IPS-18a (cell line): ENCODE measurements at regions not wholly inside any gene's neighbourhood (a gene's known extent, or its start where the extent isn't known, plus 50 kb on each side); places are given as distances from the start of the nearest gene placed in this dataset.

Experiments
- H3K27ac ChIP-seq: one replicate; pipeline ENCODE4 v1.5.1; 2013; ENCODE audit warnings: low read length
- H3K27me3 ChIP-seq: one replicate; pipeline ENCODE4 v1.6.1; 2013; ENCODE audit warnings: mild to moderate bottlenecking, low read length; ENCODE audit not compliant: control insufficient read depth, insufficient read depth
- H3K36me3 ChIP-seq: one replicate; pipeline ENCODE4 v1.6.1; 2013; ENCODE audit warnings: low read depth, low read length; ENCODE audit not compliant: control insufficient read depth
- H3K4me1 ChIP-seq: one replicate; pipeline ENCODE4 v1.6.1; 2013; ENCODE audit warnings: low read depth, low read length; ENCODE audit not compliant: control insufficient read depth
- H3K4me3 ChIP-seq: one replicate; pipeline ENCODE4 v1.5.1; 2013; ENCODE audit warnings: low read length
- H3K9ac ChIP-seq: one replicate; pipeline ENCODE4 v1.6.1; 2013; ENCODE audit warnings: mild to moderate bottlenecking, low read length, moderate library complexity
- H3K9me3 ChIP-seq: one replicate; pipeline ENCODE4 v1.6.1; 2013; ENCODE audit warnings: low read depth, low read length; ENCODE audit not compliant: control insufficient read depth

DNA sequence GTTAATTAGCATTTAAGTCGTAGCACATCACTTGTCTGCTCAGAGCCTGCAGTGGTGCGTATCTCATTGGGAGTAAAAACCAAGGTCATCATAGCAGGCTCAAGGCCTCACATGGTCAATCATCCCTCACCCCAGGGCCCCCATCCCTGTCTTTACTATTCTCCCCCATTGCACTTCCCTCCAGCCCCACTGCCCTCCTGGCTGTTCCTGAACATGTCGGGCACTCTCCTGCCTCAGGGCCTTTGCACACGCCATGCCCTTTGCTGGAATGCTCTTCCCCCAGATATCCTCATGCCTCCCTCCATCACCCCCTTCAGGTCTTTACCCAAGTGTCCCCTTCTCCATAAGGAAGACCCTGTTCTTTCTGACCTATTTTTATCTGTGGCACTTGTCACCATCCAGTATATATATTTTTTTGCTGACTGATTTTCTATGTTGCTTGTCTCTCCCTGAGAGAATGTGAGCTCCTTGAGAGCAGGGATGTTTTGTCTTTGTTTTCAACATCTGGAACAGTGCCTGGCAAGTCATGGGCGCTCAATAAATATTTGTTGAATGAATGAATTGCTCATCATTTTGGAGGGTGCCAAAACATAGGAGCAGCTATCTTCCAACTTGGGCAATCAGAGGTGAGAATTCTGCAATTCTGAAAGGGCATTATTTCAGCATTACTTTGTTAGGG is 74.1 kb upstream of the POU3F1 start:
- Histone ChIP-seq H3K9ac (no peak overlapping the region), H3K4me3 (no peak overlapping the region), H3K4me1 (peaks cover 10% of the 10 kb centered on the region), H3K9me3 (no peaks in the 10 kb centered on the region), H3K27ac (no peak overlapping the region), H3K27me3 (no peaks in the 10 kb centered on the region), H3K36me3 (no peaks in the 10 kb centered on the region)

DNA sequence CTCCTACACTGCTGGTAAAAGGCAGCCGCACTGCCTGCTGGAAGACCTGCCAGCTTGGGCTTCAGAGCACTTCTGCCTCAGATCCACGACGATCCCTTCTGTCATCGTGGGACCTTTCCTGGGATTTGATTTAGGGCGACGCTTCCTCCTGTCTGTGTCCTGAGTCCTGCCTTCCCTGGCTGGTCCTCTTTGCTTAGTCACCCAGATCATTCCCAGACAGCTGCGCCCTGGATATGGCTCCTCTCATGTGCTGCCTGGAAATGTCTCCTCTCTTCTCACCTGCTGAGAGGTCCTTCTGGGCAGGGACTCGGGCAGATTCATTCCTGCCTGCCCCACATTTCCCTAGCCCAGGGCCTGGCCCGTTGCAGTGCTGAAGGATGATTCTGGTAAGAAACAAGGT is 72.4 kb upstream of the POU3F1 start:
- Histone ChIP-seq H3K36me3 (no peaks in the 10 kb centered on the region), H3K4me3 (no peak overlapping the region), H3K4me1 (no peaks in the 10 kb centered on the region), H3K9me3 (no peaks in the 10 kb centered on the region), H3K9ac (no peak overlapping the region), H3K27me3 (no peaks in the 10 kb centered on the region), H3K27ac (no peak overlapping the region)

GRCh38 chr1:38117444-38117887 is 70.9 kb upstream of the POU3F1 start:
- no peak overlapping the region for H3K9ac ChIP-seq
- H3K27ac ChIP-seq: no peak overlapping the region
- H3K4me1 ChIP-seq: no peaks in the 10 kb centered on the region
- H3K36me3 ChIP-seq: no peaks in the 10 kb centered on the region
- H3K9me3 ChIP-seq: no peaks in the 10 kb centered on the region
- no peak overlapping the region for H3K4me3 ChIP-seq
- no peaks in the 10 kb centered on the region for H3K27me3 ChIP-seq

DNA sequence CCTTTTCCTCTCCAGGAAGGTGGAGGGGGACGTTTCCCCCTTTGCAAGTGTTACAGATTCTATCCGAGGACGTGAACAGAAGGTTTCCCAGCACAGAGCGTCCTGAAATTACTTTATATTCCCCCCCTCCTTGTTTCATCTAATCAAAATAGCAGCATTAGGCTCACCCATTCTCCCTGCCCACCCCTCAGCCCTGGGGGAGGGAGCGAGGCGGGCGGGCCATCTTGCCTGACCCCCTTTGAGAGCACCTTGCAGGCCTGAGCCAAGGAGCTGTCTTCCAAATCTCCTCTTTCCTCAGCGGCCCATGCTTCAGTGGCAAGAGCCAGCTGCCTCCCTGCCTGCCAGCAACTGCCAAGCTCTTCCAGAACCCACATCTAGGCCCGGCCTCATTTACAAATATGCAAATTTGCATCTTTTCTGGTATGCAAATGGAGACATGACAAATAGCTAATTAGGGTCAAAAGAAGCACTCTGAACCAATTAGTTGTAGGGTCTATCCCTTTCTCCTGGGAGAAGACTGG is 69.1 kb upstream of the POU3F1 start:
- H3K4me1 ChIP-seq: no peaks in the 10 kb centered on the region
- no peaks in the 10 kb centered on the region for H3K9me3 ChIP-seq
- H3K4me3 ChIP-seq: no peak overlapping the region
- no peak overlapping the region for H3K27ac ChIP-seq
- no peaks in the 10 kb centered on the region for H3K27me3 ChIP-seq
- no peak overlapping the region for H3K9ac ChIP-seq
- no peaks in the 10 kb centered on the region for H3K36me3 ChIP-seq

- no peaks in the 10 kb centered on the region for H3K36me3 ChIP-seq
- H3K27me3 ChIP-seq: no peaks in the 10 kb centered on the region
- no peak overlapping the region for H3K4me3 ChIP-seq
These were observed 68.6 kb upstream of the POU3F1 start for GRCh38 chr1:38115226-38115625.

GRCh38 chr1:38114241-38115026 is 67.8 kb upstream of the POU3F1 start:
- no peak overlapping the region for H3K9ac ChIP-seq
- no peaks in the 10 kb centered on the region for H3K9me3 ChIP-seq
- H3K27me3 ChIP-seq: no peaks in the 10 kb centered on the region
- no peak overlapping the region for H3K27ac ChIP-seq
- H3K36me3 ChIP-seq: no peaks in the 10 kb centered on the region
- no peak overlapping the region for H3K4me3 ChIP-seq
- no peaks in the 10 kb centered on the region for H3K4me1 ChIP-seq

More at GRCh38 chr1:38115226-38115625, 68.6 kb upstream of the POU3F1 start:
- no peaks in the 10 kb centered on the region for H3K4me1 ChIP-seq
- no peak overlapping the region for H3K9ac ChIP-seq
- H3K27ac ChIP-seq: no peak overlapping the region
- H3K9me3 ChIP-seq: no peaks in the 10 kb centered on the region

GRCh38 chr1:38113159-38113666 is 66.6 kb upstream of the POU3F1 start:
- H3K9me3 ChIP-seq: no peaks in the 10 kb centered on the region
- no peaks in the 10 kb centered on the region for H3K27me3 ChIP-seq
- H3K4me1 ChIP-seq: no peaks in the 10 kb centered on the region
- no peaks in the 10 kb centered on the region for H3K36me3 ChIP-seq
- no peak overlapping the region for H3K4me3 ChIP-seq
- no peak overlapping the region for H3K27ac ChIP-seq
- no peak overlapping the region for H3K9ac ChIP-seq

GRCh38 chr1:38111589-38111988 is 65.0 kb upstream of the POU3F1 start:
- H3K36me3 ChIP-seq: no peaks in the 10 kb centered on the region
- no peaks in the 10 kb centered on the region for H3K27me3 ChIP-seq
- no peak overlapping the region for H3K4me3 ChIP-seq
- H3K27ac ChIP-seq: no peak overlapping the region
- H3K4me1 ChIP-seq: no peaks in the 10 kb centered on the region
- no peaks in the 10 kb centered on the region for H3K9me3 ChIP-seq
- no peak overlapping the region for H3K9ac ChIP-seq

- H3K4me1 ChIP-seq: no peaks in the 10 kb centered on the region
- H3K9me3 ChIP-seq: no peaks in the 10 kb centered on the region
- H3K36me3 ChIP-seq: no peaks in the 10 kb centered on the region
- H3K4me3 ChIP-seq: no peak overlapping the region
- no peak overlapping the region for H3K27ac ChIP-seq
- H3K9ac ChIP-seq: no peak overlapping the region
- no peaks in the 10 kb centered on the region for H3K27me3 ChIP-seq
These were observed 58.7 kb upstream of the POU3F1 start for GRCh38 chr1:38105267-38105666.

- Histone ChIP-seq H3K27me3 (no peaks in the 10 kb centered on the region), H3K36me3 (no peaks in the 10 kb centered on the region), H3K9me3 (no peaks in the 10 kb centered on the region), H3K4me1 (no peaks in the 10 kb centered on the region), H3K9ac (no peak overlapping the region), H3K4me3 (no peak overlapping the region), H3K27ac (no peak overlapping the region)
These were observed 56.0 kb upstream of the POU3F1 start for GRCh38 chr1:38102636-38103035.

- H3K9me3 ChIP-seq: no peaks in the 10 kb centered on the region
- H3K27me3 ChIP-seq: no peaks in the 10 kb centered on the region
- no peak overlapping the region for H3K27ac ChIP-seq
- no peak overlapping the region for H3K9ac ChIP-seq
- no peak overlapping the region for H3K4me3 ChIP-seq
- no peaks in the 10 kb centered on the region for H3K36me3 ChIP-seq
- peaks cover 6% of the 10 kb centered on the region for H3K4me1 ChIP-seq
These were observed 54.6 kb upstream of the POU3F1 start for GRCh38 chr1:38101037-38101785.
